ENCODE measurements at regions not wholly inside any gene's neighbourhood (a gene's known extent, or its start where the extent isn't known, plus 50 kb on each side); places are given as distances from the start of the nearest gene placed in this dataset.

GRCh38 chr16:55155815-55156214 is 168.2 kb upstream of the IRX6 start:
- Histone ChIP-seq H3K27ac (ENCODE audit: low read depth, low read length) (no peak overlapping the region), H3K27me3 (ENCODE audit: control insufficient read depth, insufficient read depth, low read length) (no peaks in the 10 kb centered on the region), H3K9me3 (ENCODE audit: control insufficient read depth, insufficient read depth, low read length) (peaks cover 11% of the 10 kb centered on the region), H3K4me3 (ENCODE audit: low read depth, low read length) (no peak overlapping the region)
- ChIA-PET POLR2A (no interaction called here), CTCF (no interaction called here)
- no peak for DNase-seq (ENCODE audit: low read depth, low spot score)
- TF ChIP-seq, protein P1, sequence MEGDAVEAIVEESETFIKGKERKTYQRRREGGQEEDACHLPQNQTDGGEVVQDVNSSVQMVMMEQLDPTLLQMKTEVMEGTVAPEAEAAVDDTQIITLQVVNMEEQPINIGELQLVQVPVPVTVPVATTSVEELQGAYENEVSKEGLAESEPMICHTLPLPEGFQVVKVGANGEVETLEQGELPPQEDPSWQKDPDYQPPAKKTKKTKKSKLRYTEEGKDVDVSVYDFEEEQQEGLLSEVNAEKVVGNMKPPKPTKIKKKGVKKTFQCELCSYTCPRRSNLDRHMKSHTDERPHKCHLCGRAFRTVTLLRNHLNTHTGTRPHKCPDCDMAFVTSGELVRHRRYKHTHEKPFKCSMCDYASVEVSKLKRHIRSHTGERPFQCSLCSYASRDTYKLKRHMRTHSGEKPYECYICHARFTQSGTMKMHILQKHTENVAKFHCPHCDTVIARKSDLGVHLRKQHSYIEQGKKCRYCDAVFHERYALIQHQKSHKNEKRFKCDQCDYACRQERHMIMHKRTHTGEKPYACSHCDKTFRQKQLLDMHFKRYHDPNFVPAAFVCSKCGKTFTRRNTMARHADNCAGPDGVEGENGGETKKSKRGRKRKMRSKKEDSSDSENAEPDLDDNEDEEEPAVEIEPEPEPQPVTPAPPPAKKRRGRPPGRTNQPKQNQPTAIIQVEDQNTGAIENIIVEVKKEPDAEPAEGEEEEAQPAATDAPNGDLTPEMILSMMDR (IDR thresholded peaks at IDR 0.05; ENCODE audit: low read depth, low read length) = no peak

DNA sequence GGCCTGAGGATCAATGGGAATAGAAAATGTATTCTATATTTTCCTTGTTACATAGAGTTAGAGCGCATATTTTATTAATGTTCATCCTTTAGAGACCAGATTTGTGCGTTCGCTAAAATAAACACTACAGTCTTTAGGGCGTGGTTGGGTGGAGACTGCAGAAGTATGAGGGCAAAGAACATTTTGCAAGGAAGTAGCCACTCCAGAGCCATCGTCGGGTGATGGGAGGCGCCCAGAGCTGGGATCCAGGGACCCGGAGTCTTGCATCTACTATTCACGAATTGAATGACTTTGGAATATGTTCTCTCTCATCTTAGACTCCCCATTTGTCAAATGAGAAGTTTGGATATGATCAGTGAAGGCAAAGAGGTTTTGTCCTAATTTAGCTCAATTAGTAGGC is 154.2 kb upstream of the IRX6 start:
- ChIA-PET CTCF (no interaction called here), POLR2A (no interaction called here)
- TF ChIP-seq, protein P1 (IDR thresholded peaks at IDR 0.05; ENCODE audit: low read depth, low read length) = no peak
- H3K4me3 ChIP-seq (ENCODE audit: low read depth, low read length) = no peak overlapping the region
- H3K27me3 ChIP-seq (ENCODE audit: control insufficient read depth, insufficient read depth, low read length) = no peaks in the 10 kb centered on the region
- peaks cover 6% of the 10 kb centered on the region for H3K9me3 ChIP-seq (ENCODE audit: control insufficient read depth, insufficient read depth, low read length)
- H3K27ac ChIP-seq (ENCODE audit: low read depth, low read length) = no peak overlapping the region
- no peak for DNase-seq (ENCODE audit: low read depth, low spot score)

DNA sequence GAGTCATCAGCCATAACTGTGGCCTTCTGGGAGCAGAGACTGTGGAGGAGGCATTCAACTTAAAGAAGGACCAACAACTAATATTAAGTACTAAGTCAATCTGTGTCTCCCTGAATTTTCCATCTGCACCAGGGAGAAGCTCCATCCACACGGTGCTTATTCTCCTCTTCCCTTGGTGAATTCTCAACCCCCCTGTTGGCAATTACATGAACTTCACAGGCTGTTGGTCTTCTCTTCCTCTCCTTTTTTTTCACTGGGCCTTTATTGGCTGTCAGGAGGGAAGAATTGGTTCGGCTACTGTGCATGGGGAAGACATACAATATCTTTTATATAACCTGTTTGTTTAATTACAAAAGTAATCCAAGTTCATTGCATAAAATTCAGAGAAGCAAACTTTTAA is 152.8 kb upstream of the IRX6 start:
- CTCF ChIA-PET = interaction anchor here (0.6 kb wide), 1 partner anchor 272 kb away, joined by 3 read pairs; no protein-coding TSS in a partner anchor
- Histone ChIP-seq H3K9me3 (ENCODE audit: control insufficient read depth, insufficient read depth, low read length) (peaks cover 6% of the 10 kb centered on the region), H3K27me3 (ENCODE audit: control insufficient read depth, insufficient read depth, low read length) (no peaks in the 10 kb centered on the region), H3K4me3 (ENCODE audit: low read depth, low read length) (no peak overlapping the region), H3K27ac (ENCODE audit: low read depth, low read length) (no peak overlapping the region)
- POLR2A ChIA-PET = no interaction called here
- no peak for DNase-seq (ENCODE audit: low read depth, low spot score)
- TF ChIP-seq, protein P1 (IDR thresholded peaks at IDR 0.05; ENCODE audit: low read depth, low read length) = no peak

GRCh38 chr16:55175389-55175788 is 148.6 kb upstream of the IRX6 start:
- CTCF ChIA-PET = no interaction called here
- Histone ChIP-seq H3K9me3 (ENCODE audit: control insufficient read depth, insufficient read depth, low read length) (peaks cover 8% of the 10 kb centered on the region), H3K27ac (ENCODE audit: low read depth, low read length) (no peak overlapping the region), H3K4me3 (ENCODE audit: low read depth, low read length) (no peak overlapping the region), H3K27me3 (ENCODE audit: control insufficient read depth, insufficient read depth, low read length) (no peaks in the 10 kb centered on the region)
- DNase-seq (ENCODE audit: low read depth, low spot score) = no peak
- POLR2A ChIA-PET = interaction anchor here (0.6 kb wide), 1 partner anchor 17 kb away, joined by 3 read pairs; no protein-coding TSS in a partner anchor
- TF ChIP-seq, protein P1 (IDR thresholded peaks at IDR 0.05; ENCODE audit: low read depth, low read length) = no peak

DNA sequence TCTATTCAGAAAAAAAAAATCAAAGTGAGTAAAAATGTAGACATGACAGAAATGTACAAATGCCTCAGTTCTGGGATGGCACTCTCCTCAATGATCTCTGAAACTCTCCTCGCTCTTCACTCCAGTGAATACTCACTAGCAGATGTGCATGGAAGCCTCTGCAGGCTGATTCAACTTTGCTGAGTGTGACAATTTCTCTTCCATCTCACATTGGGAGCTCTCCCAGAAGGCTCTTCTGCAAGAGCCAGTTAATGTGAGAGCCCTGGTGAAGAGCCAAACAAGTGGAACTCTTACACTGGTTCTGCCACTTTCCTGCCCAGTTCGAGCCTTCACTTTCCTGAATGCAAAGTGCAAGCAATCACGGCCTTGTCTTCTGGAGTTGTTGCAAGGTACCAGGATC is 147.1 kb upstream of the IRX6 start:
- no peak for DNase-seq (ENCODE audit: low read depth, low spot score)
- Histone ChIP-seq H3K9me3 (ENCODE audit: control insufficient read depth, insufficient read depth, low read length) (peaks cover 15% of the 10 kb centered on the region), H3K27me3 (ENCODE audit: control insufficient read depth, insufficient read depth, low read length) (no peaks in the 10 kb centered on the region), H3K27ac (ENCODE audit: low read depth, low read length) (no peak overlapping the region), H3K4me3 (ENCODE audit: low read depth, low read length) (no peak overlapping the region)
- POLR2A ChIA-PET = no interaction called here
- TF ChIP-seq, protein P1 (IDR thresholded peaks at IDR 0.05; ENCODE audit: low read depth, low read length) = no peak
- CTCF ChIA-PET = no interaction called here
